ENCODE measurements at regions not wholly inside any gene's neighbourhood (a gene's known extent, or its start where the extent isn't known, plus 50 kb on each side); places are given as distances from the start of the nearest gene placed in this dataset.

GRCh38 chr6:105819745-105820144 lies 266.4 kb upstream of the PRDM1 start:
- TF ChIP-seq EZH2 (IDR thresholded peaks at IDR 0.05; ENCODE audit: insufficient read depth, low read length), result no peak
- TF ChIP-seq CTCF (IDR thresholded peaks at IDR 0.05; ENCODE audit: insufficient read depth, low read depth, low read length), result no peak
